Neuronal stem cell (in vitro differentiated cells): ENCODE measurements at regions not wholly inside any gene's neighbourhood (a gene's known extent, or its start where the extent isn't known, plus 50 kb on each side); places are given as distances from the start of the nearest gene placed in this dataset.

Source experiments
- DNase-seq: peaks from one replicate; pipeline ENCODE4 v3.0.0-alpha.2; 2013; ENCODE audit warnings: low spot score
- H2AFZ ChIP-seq: one replicate; pipeline ENCODE4 v1.6.1; 2013; ENCODE audit warnings: mild to moderate bottlenecking, low read length, inconsistent platforms
- H2AK5ac ChIP-seq: 2 replicates; pipeline ENCODE4 v1.6.1; 2013; ENCODE audit warnings: low read depth, mild to moderate bottlenecking, inconsistent platforms, low read length, moderate library complexity, mixed read lengths
- H2BK120ac ChIP-seq: 2 replicates; pipeline ENCODE4 v1.6.1; 2013; ENCODE audit warnings: low read depth, mild to moderate bottlenecking, inconsistent platforms, low read length, moderate library complexity, mixed read lengths
- H2BK12ac ChIP-seq: one replicate; pipeline ENCODE4 v1.6.1; 2013; ENCODE audit warnings: low read length, inconsistent platforms
- H2BK15ac ChIP-seq: 2 replicates; pipeline ENCODE4 v1.6.1; 2013; ENCODE audit warnings: mild to moderate bottlenecking, low read length, inconsistent platforms, mixed read lengths
- H2BK5ac ChIP-seq: one replicate; pipeline ENCODE4 v1.6.1; 2013; ENCODE audit warnings: inconsistent platforms, mild to moderate bottlenecking, low read length, moderate library complexity
- H3K14ac ChIP-seq: one replicate; pipeline ENCODE4 v1.6.1; 2013; ENCODE audit warnings: low read length, inconsistent platforms
- H3K18ac ChIP-seq: 2 replicates; pipeline ENCODE4 v1.6.1; 2013; ENCODE audit warnings: low read length, inconsistent platforms
- H3K23ac ChIP-seq: 2 replicates; pipeline ENCODE4 v1.6.1; 2013; ENCODE audit warnings: low read depth, mild to moderate bottlenecking, mixed read lengths, low read length, inconsistent platforms; ENCODE audit not compliant: poor library complexity
- H3K27ac ChIP-seq: replicated peaks from 3 replicates; pipeline ENCODE4 v1.5.1; 2013; ENCODE audit warnings: low read length, inconsistent platforms
- H3K27me3 ChIP-seq, 3 experiments: 2 replicates each; pipeline ENCODE4 v1.6.1; 2013; ENCODE audit warnings: low read length in 3 of 3, mild to moderate bottlenecking in 2 of 3, inconsistent platforms in 1 of 3, low read depth in 1 of 3, mixed read lengths in 1 of 3, moderate library complexity in 1 of 3; ENCODE audit not compliant: control insufficient read depth in 3 of 3, insufficient read depth in 3 of 3
- H3K36me3 ChIP-seq, 2 donors: replicated peaks in 1 of 2; 2 replicates each; pipeline ENCODE4 v1.6.1; 2013; ENCODE audit warnings: low read length in 2 of 2; ENCODE audit not compliant: control insufficient read depth in 2 of 2, insufficient read depth in 2 of 2
- H3K4ac ChIP-seq: 2 replicates; pipeline ENCODE4 v1.6.1; 2013; ENCODE audit warnings: inconsistent platforms, mild to moderate bottlenecking, low read length, moderate library complexity
- H3K4me1 ChIP-seq, 2 donors: 1 replicate in 1 of 2; 2 replicates in 1 of 2; pipeline ENCODE4 v1.6.1; 2013; ENCODE audit warnings: low read length in 2 of 2, low read depth in 1 of 2; ENCODE audit not compliant: control insufficient read depth in 2 of 2, insufficient read depth in 1 of 2
- H3K4me2 ChIP-seq: one replicate; pipeline ENCODE4 v1.6.1; 2013; ENCODE audit warnings: mild to moderate bottlenecking, low read length, inconsistent platforms; ENCODE audit not compliant: insufficient read depth, poor library complexity, severe bottlenecking
- H3K4me3 ChIP-seq, 2 donors: 2 replicates each; pipeline ENCODE4 v1.5.1; 2013; ENCODE audit warnings: low read length in 2 of 2, mild to moderate bottlenecking in 2 of 2, inconsistent platforms in 1 of 2, moderate library complexity in 1 of 2
- H3K79me1 ChIP-seq: one replicate; pipeline ENCODE4 v1.6.1; 2013; ENCODE audit warnings: low read depth, mild to moderate bottlenecking, inconsistent platforms, low read length, moderate library complexity
- H3K9ac ChIP-seq: one replicate; pipeline ENCODE4 v1.6.1; 2013; ENCODE audit warnings: mild to moderate bottlenecking, low read depth, low read length, inconsistent platforms; ENCODE audit not compliant: poor library complexity
- H3K9me3 ChIP-seq, 2 donors: replicated peaks in 1 of 2; 2 replicates each; pipeline versions ENCODE3 to v1.6.1; 2013; ENCODE audit warnings: low read length in 2 of 2, mild to moderate bottlenecking in 2 of 2, inconsistent platforms in 1 of 2, low read depth in 1 of 2, mixed read lengths in 1 of 2, moderate library complexity in 1 of 2; ENCODE audit not compliant: control insufficient read depth in 2 of 2, insufficient read depth in 1 of 2
- H4K8ac ChIP-seq: one replicate; pipeline ENCODE4 v1.6.1; 2013; ENCODE audit warnings: low read depth, mild to moderate bottlenecking, inconsistent platforms, low read length, moderate library complexity
- H4K91ac ChIP-seq: one replicate; pipeline ENCODE4 v1.6.1; 2013; ENCODE audit warnings: low read length, low read depth, mild to moderate bottlenecking, inconsistent platforms; ENCODE audit not compliant: poor library complexity
- WGBS, 2 donors: extraction: QIAGEN DNeasy Blood & Tissue Kit; methylation state at CpG; one replicate each; pipeline ENCODE4 v1.1.7; 2013; ENCODE audit warnings: missing lambda C conversion rate in 2 of 2, mixed read lengths in 1 of 2; ENCODE audit not compliant: insufficient read length in 2 of 2, insufficient replicate concordance in 1 of 2; ENCODE audit errors: extremely low coverage in 2 of 2; 5-methylcytosine and 5-hydroxymethylcytosine counted together

DNA sequence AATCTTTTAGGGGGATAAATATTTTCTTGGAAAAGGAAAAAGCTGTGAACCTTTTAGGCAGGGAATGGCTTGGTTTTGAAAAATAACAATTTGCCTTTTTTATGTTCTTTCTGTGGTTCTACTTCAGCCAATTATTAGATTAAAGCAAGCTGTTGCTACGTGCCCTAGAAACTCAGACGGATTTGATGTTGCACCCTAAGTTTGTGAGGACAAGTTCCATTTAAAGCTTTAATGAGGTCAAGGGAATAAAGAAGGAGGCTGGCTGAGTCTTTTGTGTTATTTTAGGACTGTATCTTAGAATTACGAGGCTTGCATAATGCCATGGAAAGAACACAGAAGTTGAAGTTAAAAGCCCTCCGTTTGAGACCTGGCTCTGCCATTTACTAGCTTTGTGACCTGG lies 216.9 kb downstream of the NUF2 start:
- Histone ChIP-seq H3K4me3 (no peak overlapping the region), H3K4ac (no peak overlapping the region), H3K4me1 (no peaks in the 10 kb centered on the region), H2AFZ (no peak overlapping the region), H3K18ac (no peak overlapping the region), H3K14ac (no peak overlapping the region), H4K91ac (no peak overlapping the region), H2BK5ac (no peak overlapping the region), H3K9me3 (no peaks in the 10 kb centered on the region), H3K27me3 (no peaks in the 10 kb centered on the region), H3K4me2 (no peak overlapping the region), H3K36me3 (no peaks in the 10 kb centered on the region), H4K8ac (no peak overlapping the region), H3K27ac (no peak overlapping the region), H3K9ac (no peak overlapping the region), H3K79me1 (no peaks in the 10 kb centered on the region), H2BK15ac (no peak overlapping the region), H2AK5ac (no peak overlapping the region), H2BK120ac (no peak overlapping the region), H3K23ac (no peak overlapping the region), H2BK12ac (no peak overlapping the region)
- no peak for DNase-seq
- no CpG with 5 or more reads among the region's 4 CpGs for WGBS, 2 donors

GRCh38 chr1:163540727-163541126 lies 219.0 kb downstream of the NUF2 start:
- H2BK5ac ChIP-seq: no peak overlapping the region
- no CpG with 5 or more reads among the region's 2 CpGs for WGBS, 2 donors
- no peaks in the 10 kb centered on the region for H3K79me1 ChIP-seq
- no peak overlapping the region for H3K4ac ChIP-seq
- no peak overlapping the region for H2BK12ac ChIP-seq
- H3K23ac ChIP-seq: no peak overlapping the region
- H3K4me1 ChIP-seq: no peaks in the 10 kb centered on the region
- H3K9me3 ChIP-seq: no peaks in the 10 kb centered on the region
- H2BK15ac ChIP-seq: no peak overlapping the region
- H3K27ac ChIP-seq: no peak overlapping the region
- no peak overlapping the region for H2AK5ac ChIP-seq
- H4K91ac ChIP-seq: no peak overlapping the region
- H4K8ac ChIP-seq: no peak overlapping the region
- H3K14ac ChIP-seq: no peak overlapping the region
- no peak overlapping the region for H2BK120ac ChIP-seq
- no peak overlapping the region for H3K4me2 ChIP-seq
- no peak for DNase-seq
- no peak overlapping the region for H3K4me3 ChIP-seq
- no peaks in the 10 kb centered on the region for H3K27me3 ChIP-seq
- H2AFZ ChIP-seq: no peak overlapping the region
- no peak overlapping the region for H3K18ac ChIP-seq
- no peaks in the 10 kb centered on the region for H3K36me3 ChIP-seq
- no peak overlapping the region for H3K9ac ChIP-seq

- no peak overlapping the region for H2BK15ac ChIP-seq
- WGBS, 2 donors: no CpG with 5 or more reads among the region's 3 CpGs
Measured at GRCh38 chr1:163544441-163544840, 222.7 kb downstream of the NUF2 start.

DNA sequence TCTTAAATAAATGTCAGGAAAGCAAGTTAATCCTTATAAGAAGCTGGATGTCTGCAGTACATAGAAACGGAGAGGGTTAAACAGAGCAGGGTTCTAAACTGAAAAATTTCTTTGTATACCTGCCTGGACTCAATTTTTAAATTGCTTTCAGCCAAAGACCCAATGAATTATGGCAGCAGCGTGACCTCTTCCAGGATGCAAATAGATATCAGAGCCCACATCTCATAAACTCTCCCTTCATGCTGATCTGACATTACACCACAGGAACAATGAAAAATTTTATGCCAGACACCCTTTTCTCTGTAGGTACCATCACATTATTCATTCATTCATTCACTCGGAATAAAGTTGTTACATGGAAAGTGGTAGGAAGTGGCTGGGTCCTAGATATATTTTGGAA lies 236.4 kb downstream of the NUF2 start:
- Histone ChIP-seq H4K8ac (no peak overlapping the region), H3K36me3 (no peaks in the 10 kb centered on the region), H3K14ac (no peak overlapping the region), H2AFZ (no peak overlapping the region), H3K27me3 (no peaks in the 10 kb centered on the region), H2BK5ac (no peak overlapping the region), H3K79me1 (no peaks in the 10 kb centered on the region), H3K23ac (no peak overlapping the region), H3K9ac (no peak overlapping the region), H2BK120ac (no peak overlapping the region), H3K9me3 (no peaks in the 10 kb centered on the region), H2BK15ac (no peak overlapping the region), H4K91ac (no peak overlapping the region), H3K4me2 (no peak overlapping the region), H2BK12ac (no peak overlapping the region), H2AK5ac (no peak overlapping the region), H3K18ac (no peak overlapping the region), H3K4ac (no peak overlapping the region), H3K27ac (no peak overlapping the region), H3K4me1 (peaks cover 0 to 6% of the 10 kb centered on the region in 2 donors), H3K4me3 (no peak overlapping the region)
- no CpG with 5 or more reads among the region's 3 CpGs for WGBS, 2 donors
- no peak for DNase-seq

More at GRCh38 chr1:163544441-163544840, 222.7 kb downstream of the NUF2 start:
- Histone ChIP-seq H2BK5ac (no peak overlapping the region), H3K27ac (no peak overlapping the region), H3K79me1 (no peaks in the 10 kb centered on the region), H3K23ac (no peak overlapping the region), H2BK120ac (no peak overlapping the region), H3K4me2 (no peak overlapping the region), H3K14ac (no peak overlapping the region), H3K4me3 (no peak overlapping the region), H4K91ac (no peak overlapping the region), H3K27me3 (no peaks in the 10 kb centered on the region), H3K18ac (no peak overlapping the region), H3K4ac (no peak overlapping the region), H3K36me3 (no peaks in the 10 kb centered on the region), H2AFZ (no peak overlapping the region), H2AK5ac (no peak overlapping the region), H3K9ac (no peak overlapping the region), H3K9me3 (no peaks in the 10 kb centered on the region), H3K4me1 (no peaks in the 10 kb centered on the region), H4K8ac (no peak overlapping the region), H2BK12ac (no peak overlapping the region)
- no peak for DNase-seq
